ENCODE measurements at regions not wholly inside any gene's neighbourhood (a gene's known extent, or its start where the extent isn't known, plus 50 kb on each side); places are given as distances from the start of the nearest gene placed in this dataset.

GRCh38 chr6:6941201-6941600, 166.6 kb upstream of the RREB1 start:
- 91 to 96% methylated on average over 6 to 8 of the region's 8 CpGs for WGBS, 2 donors
- H3K27ac ChIP-seq: no peak overlapping the region
- DNase-seq: no peak
- no peak for TF ChIP-seq POLR2A (IDR thresholded peaks at IDR 0.05)
- TF ChIP-seq, protein P1, sequence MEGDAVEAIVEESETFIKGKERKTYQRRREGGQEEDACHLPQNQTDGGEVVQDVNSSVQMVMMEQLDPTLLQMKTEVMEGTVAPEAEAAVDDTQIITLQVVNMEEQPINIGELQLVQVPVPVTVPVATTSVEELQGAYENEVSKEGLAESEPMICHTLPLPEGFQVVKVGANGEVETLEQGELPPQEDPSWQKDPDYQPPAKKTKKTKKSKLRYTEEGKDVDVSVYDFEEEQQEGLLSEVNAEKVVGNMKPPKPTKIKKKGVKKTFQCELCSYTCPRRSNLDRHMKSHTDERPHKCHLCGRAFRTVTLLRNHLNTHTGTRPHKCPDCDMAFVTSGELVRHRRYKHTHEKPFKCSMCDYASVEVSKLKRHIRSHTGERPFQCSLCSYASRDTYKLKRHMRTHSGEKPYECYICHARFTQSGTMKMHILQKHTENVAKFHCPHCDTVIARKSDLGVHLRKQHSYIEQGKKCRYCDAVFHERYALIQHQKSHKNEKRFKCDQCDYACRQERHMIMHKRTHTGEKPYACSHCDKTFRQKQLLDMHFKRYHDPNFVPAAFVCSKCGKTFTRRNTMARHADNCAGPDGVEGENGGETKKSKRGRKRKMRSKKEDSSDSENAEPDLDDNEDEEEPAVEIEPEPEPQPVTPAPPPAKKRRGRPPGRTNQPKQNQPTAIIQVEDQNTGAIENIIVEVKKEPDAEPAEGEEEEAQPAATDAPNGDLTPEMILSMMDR (IDR thresholded peaks at IDR 0.05): no peak
- no peaks in the 10 kb centered on the region for H3K36me3 ChIP-seq
- H3K4me3 ChIP-seq: no peak overlapping the region
- peaks cover 0 to 8% (median 0%) of the 10 kb centered on the region in 3 donors for H3K4me1 ChIP-seq
- intact Hi-C loops (cut with DNase I): no loop called here
- no peaks in the 10 kb centered on the region for H3K27me3 ChIP-seq
- no peaks in the 10 kb centered on the region for H3K9me3 ChIP-seq

DNA sequence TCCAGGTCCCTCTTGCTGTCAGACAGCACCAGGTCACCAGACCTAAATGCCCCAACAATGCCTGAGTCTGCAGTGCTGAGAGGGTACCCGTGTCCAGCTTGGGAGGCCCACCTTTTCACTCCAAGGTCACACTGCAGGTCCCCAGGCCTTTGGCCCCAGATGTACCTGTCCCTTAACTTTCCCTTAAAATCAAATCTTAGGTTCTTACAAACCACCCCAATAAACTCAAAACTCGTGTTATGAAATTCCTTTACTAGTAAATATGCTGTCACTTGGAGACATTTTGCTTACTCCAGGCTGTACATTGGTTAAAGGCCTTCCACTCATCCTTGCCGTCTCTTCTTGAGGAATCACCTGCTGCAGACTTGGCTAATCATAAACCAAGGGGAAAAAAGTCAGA, 165.7 kb upstream of the RREB1 start:
- TF ChIP-seq POLR2A (IDR thresholded peaks at IDR 0.05): no peak
- TF ChIP-seq, protein P1 (IDR thresholded peaks at IDR 0.05): no peak
- H3K36me3 ChIP-seq: no peaks in the 10 kb centered on the region
- no peak overlapping the region for H3K27ac ChIP-seq
- peaks cover 0 to 13% (median 0%) of the 10 kb centered on the region in 3 donors for H3K4me1 ChIP-seq
- H3K4me3 ChIP-seq: no peak overlapping the region
- H3K27me3 ChIP-seq: no peaks in the 10 kb centered on the region
- no peaks in the 10 kb centered on the region for H3K9me3 ChIP-seq
- no peak for DNase-seq
- intact Hi-C loops (cut with DNase I): no loop called here
- WGBS, 2 donors: 68 to 86% methylated on average over 3 of the region's 3 CpGs

DNA sequence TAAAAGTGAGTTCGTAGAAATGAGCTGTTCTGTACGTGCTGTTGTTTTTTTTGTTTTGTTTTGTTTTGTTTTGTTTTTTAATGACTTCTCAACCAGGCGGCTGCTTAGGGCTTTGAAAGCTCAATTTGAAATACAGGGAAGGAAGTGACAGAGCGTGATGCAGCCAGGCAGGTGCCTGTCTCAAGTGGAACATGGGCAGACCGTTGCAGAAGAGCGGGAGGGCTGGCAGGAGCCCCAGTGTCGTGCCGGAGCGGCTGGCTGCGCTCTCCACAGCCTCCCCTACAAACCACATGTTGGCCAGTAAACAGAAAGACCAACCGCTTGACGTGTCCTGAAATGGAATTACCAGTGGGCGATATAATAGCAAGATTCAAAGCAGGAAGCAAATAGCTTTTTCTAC, 164.9 kb upstream of the RREB1 start:
- TF ChIP-seq POLR2A (IDR thresholded peaks at IDR 0.05): no peak
- TF ChIP-seq, protein P1 (IDR thresholded peaks at IDR 0.05): no peak
- H3K36me3 ChIP-seq: no peaks in the 10 kb centered on the region
- peaks cover 0 to 13% (median 0%) of the 10 kb centered on the region in 3 donors for H3K4me1 ChIP-seq
- DNase-seq: no peak
- 40 to 48% methylated on average over 13 of the region's 13 CpGs for WGBS, 2 donors
- H3K4me3 ChIP-seq: no peak overlapping the region
- intact Hi-C loops (cut with DNase I): no loop called here
- H3K27me3 ChIP-seq: no peaks in the 10 kb centered on the region
- no peaks in the 10 kb centered on the region for H3K9me3 ChIP-seq
- H3K27ac ChIP-seq: no peak overlapping the region

DNA sequence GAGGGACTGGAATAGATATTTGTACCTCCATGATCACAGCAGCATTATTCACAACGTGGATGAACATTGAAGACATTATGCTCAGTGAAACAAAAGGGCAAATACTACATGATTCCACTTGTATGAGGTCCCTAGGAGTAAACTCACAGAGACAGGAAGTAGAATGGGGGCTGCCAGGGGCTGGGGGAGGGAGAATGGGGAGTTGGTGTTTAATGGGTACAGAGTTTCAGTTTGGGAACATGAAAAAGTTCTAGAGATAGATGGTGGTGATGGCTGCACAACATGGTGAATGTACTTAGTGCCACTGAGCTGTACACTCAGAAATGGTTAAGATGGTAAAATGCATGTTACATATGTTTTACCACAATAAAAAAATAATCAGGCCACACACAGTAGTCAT, 164.3 kb upstream of the RREB1 start:
- Histone ChIP-seq H3K9me3 (no peaks in the 10 kb centered on the region), H3K4me3 (no peak overlapping the region), H3K27me3 (no peaks in the 10 kb centered on the region), H3K36me3 (no peaks in the 10 kb centered on the region), H3K27ac (no peak overlapping the region), H3K4me1 (peaks cover 0 to 13% (median 0%) of the 10 kb centered on the region in 3 donors)
- 19 to 30% methylated on average over 1 of the region's 1 CpG for WGBS, 2 donors
- TF ChIP-seq, protein P1 (IDR thresholded peaks at IDR 0.05): no peak
- no peak for DNase-seq
- intact Hi-C loops (cut with DNase I): no loop called here

DNA sequence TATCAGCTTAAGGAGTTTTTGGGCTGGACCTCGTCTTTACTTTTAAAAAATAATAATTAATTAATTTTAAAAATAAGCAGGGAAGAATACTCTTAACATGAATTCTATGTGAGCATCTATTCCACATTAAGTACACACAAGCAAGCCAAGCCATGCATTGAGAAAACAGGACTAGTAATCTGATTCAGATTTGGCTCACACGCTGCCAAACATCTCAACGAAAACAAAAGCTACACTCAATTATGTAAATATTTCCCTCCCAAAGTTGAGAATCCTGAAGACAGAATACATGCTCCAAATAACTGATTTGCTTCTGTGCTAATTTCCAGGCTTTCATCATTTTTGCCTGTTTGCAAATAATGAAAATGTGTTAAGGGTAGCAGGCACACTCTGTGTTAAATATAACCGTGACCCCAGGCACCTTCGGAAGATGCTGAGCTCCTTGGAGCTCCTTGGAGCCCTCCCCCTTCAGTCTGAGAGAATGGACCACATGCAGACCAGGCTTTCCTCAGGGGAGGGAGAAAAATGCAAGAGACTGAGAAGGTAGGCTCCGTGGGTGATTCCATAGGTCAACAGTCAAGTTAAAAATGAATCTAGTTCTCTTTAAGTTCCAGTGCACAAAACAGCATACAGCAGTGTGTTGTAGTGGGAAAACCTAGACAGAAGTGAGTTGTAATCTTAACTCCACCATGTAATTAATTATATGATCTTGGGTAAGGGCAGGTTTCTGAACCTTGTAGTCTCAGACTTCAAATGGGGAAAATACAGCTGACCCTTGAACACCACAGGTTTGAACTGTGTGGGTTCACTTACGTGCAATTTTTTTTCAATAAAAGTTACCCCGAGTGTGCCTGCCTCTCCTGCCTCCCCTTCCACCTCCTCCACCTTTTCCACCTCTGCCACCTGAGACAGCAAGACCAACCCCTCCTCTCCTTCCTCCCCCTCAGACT, 161.3 kb upstream of the RREB1 start:
- peaks cover 0 to 8% (median 7%) of the 10 kb centered on the region in 3 donors for H3K9me3 ChIP-seq
- DNase-seq: no peak
- no peaks in the 10 kb centered on the region for H3K36me3 ChIP-seq
- 64 to 67% methylated on average over 8 of the region's 8 CpGs for WGBS, 2 donors
- TF ChIP-seq, protein P1 (IDR thresholded peaks at IDR 0.05): no peak
- no peak for TF ChIP-seq POLR2A (IDR thresholded peaks at IDR 0.05)
- H3K27me3 ChIP-seq: no peaks in the 10 kb centered on the region
- intact Hi-C loops (cut with DNase I): no loop called here
- peaks cover 0 to 13% (median 0%) of the 10 kb centered on the region in 3 donors for H3K4me1 ChIP-seq
- H3K27ac ChIP-seq: no peak overlapping the region
- no peak overlapping the region for H3K4me3 ChIP-seq

Data from esophagus squamous epithelium (tissue), 5 donors.